Heart left ventricle (tissue), 13 donors: ENCODE measurements at regions not wholly inside any gene's neighbourhood (a gene's known extent, or its start where the extent isn't known, plus 50 kb on each side); places are given as distances from the start of the nearest gene placed in this dataset.

ENCODE experiments used
- POLR2A ChIP-seq, 2 donors: fragments of 450-650 bp; IDR thresholded peaks; one replicate each; pipeline ENCODE4 v1.6.1; 2017; ENCODE audit warnings: antibody characterized with exemption in 2 of 2, mild to moderate bottlenecking in 2 of 2, moderate library complexity in 2 of 2
- TF ChIP-seq, protein P1 (sequence below), 12 donors: fragments of 200-600 bp; sonication (generic) in 4 of 12; IDR thresholded peaks; one replicate each; pipeline versions ENCODE4 v1.5.0 to v1.8.0; 2018 to 2022; ENCODE audit warnings: antibody characterized with exemption in 12 of 12, mild to moderate bottlenecking in 5 of 12
- donor health status: ischemic (EF 13 %, LVEDD 7.1; RV severe dilation, severe dysfunction).
- donor health status: DM: no; HTN: yes; CAD: no.
- donor health status: DM: no; HTN: no; CAD: no.
- donor health status: ischemic (EF 25% LVEDD 6.9; RV normal size, moderate dysfunction).
- donor health status: ischemic (EF 25% LVEDD 5.7; RV mildly dilated, moderate dysfunction).
- donor health status: ischemic (EF 35%, LVEDD 5.7; RV mildly dilated, moderate dysfunction).
- donor health status: nonischemic (EF 11% LVEDD 7.7; RV severe dilation, severe dysfunction).
- donor health status: DM: yes; HTN: yes; CAD: no.
- donor health status: PGD.
- donor health status: ischemic (EF 29% LVEDD 5.4; RV normal size, mild dysfunction).
- donor health status: nonischemic (EF 23%, LVEDD 6.1; RV moderate dilation, normal function).

DNA sequence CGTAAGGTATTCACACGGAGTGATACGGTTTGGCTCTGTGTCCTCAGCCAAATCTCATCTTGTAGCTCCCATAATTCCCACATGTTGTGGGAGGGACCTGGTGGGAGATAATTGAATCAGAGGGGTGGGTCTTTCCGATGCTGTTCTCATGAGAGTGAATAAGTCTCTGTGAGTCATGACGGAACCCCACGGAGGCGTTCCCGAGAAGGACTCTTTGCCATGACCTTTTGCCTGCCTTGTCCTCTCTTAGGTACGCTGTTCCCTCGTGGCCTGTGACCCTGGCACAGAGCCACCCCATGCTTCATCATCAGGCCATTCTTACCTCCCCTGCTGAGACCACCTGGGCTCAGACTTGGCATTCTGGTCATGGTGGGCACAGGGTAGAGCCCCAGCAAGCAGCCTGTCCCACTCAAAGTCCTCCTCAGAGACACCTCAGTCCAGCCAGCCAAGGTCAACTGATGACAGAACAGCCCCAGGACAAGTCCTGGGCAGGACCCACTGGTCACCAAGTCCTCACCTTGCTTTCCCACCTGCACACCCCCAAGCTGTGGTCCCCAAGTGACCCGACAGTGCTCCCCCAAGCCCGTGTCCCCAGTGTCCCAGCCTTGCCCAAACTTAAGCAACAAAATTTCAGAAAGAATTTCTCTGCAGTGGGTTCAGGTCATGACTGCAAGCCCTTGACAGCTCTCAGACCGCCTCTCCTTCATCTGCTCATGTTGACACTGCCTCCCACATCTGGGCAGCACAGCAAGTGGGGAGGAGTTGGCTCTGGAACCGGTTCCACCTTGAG, 158.4 kb downstream of the ACTL8 start:
- no peak for TF ChIP-seq POLR2A (IDR thresholded peaks at IDR 0.05)
- TF ChIP-seq, protein P1, sequence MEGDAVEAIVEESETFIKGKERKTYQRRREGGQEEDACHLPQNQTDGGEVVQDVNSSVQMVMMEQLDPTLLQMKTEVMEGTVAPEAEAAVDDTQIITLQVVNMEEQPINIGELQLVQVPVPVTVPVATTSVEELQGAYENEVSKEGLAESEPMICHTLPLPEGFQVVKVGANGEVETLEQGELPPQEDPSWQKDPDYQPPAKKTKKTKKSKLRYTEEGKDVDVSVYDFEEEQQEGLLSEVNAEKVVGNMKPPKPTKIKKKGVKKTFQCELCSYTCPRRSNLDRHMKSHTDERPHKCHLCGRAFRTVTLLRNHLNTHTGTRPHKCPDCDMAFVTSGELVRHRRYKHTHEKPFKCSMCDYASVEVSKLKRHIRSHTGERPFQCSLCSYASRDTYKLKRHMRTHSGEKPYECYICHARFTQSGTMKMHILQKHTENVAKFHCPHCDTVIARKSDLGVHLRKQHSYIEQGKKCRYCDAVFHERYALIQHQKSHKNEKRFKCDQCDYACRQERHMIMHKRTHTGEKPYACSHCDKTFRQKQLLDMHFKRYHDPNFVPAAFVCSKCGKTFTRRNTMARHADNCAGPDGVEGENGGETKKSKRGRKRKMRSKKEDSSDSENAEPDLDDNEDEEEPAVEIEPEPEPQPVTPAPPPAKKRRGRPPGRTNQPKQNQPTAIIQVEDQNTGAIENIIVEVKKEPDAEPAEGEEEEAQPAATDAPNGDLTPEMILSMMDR (IDR thresholded peaks at IDR 0.05), result no peak
